ENCODE measurements at regions not wholly inside any gene's neighbourhood (a gene's known extent, or its start where the extent isn't known, plus 50 kb on each side); places are given as distances from the start of the nearest gene placed in this dataset.
A peak's percentile ranks its signal among the peaks of the same experiment; 100 is the strongest.
"Not testable (repeated sequence)": the region's sequence is repeated elsewhere in the genome, so short reads cannot be mapped to it uniquely, and the experiment has no call there.

- DNase-seq (ENCODE audit: low read depth); H3K4me3 ChIP-seq (ENCODE audit: control insufficient read depth, low read depth, low read length): not testable (repeated sequence)
Observed at GRCh38 chrX:76774912-76775311, 347.4 kb downstream of the MAGEE1 start.

- no peak for DNase-seq (ENCODE audit: low read depth)
- no peak overlapping the region for H3K4me3 ChIP-seq (ENCODE audit: control insufficient read depth, low read depth, low read length)
- no peak for TF ChIP-seq CTCF (conservative IDR thresholded peaks at IDR 0.05; ENCODE audit: control insufficient read depth, insufficient read depth, low read depth, low read length)
Observed at GRCh38 chrX:76796311-76796710, 368.8 kb downstream of the MAGEE1 start.

GRCh38 chrX:76802708-76803107 is 375.2 kb downstream of the MAGEE1 start:
- DNase-seq (ENCODE audit: low read depth): peak; percentile 5
- H3K4me3 ChIP-seq (ENCODE audit: control insufficient read depth, low read depth, low read length): no peak overlapping the region
- TF ChIP-seq CTCF (conservative IDR thresholded peaks at IDR 0.05; ENCODE audit: control insufficient read depth, insufficient read depth, low read depth, low read length): no peak

- no peak overlapping the region for H3K4me3 ChIP-seq (ENCODE audit: control insufficient read depth, low read depth, low read length)
- DNase-seq (ENCODE audit: low read depth): no peak
- no peak for TF ChIP-seq CTCF (conservative IDR thresholded peaks at IDR 0.05; ENCODE audit: control insufficient read depth, insufficient read depth, low read depth, low read length)
Observed at GRCh38 chrX:76815754-76816153, 388.2 kb downstream of the MAGEE1 start.

GRCh38 chrX:76817279-76817678 is 389.8 kb downstream of the MAGEE1 start:
- H3K4me3 ChIP-seq (ENCODE audit: control insufficient read depth, low read depth, low read length); DNase-seq (ENCODE audit: low read depth): not testable (repeated sequence)

- TF ChIP-seq CTCF (conservative IDR thresholded peaks at IDR 0.05; ENCODE audit: control insufficient read depth, insufficient read depth, low read depth, low read length): no peak
- DNase-seq (ENCODE audit: low read depth): no peak
- no peak overlapping the region for H3K4me3 ChIP-seq (ENCODE audit: control insufficient read depth, low read depth, low read length)
Observed at GRCh38 chrX:76821276-76821675, 393.8 kb downstream of the MAGEE1 start.

- H3K4me3 ChIP-seq (ENCODE audit: control insufficient read depth, low read depth, low read length): no peak overlapping the region
- DNase-seq (ENCODE audit: low read depth): no peak
- TF ChIP-seq CTCF (conservative IDR thresholded peaks at IDR 0.05; ENCODE audit: control insufficient read depth, insufficient read depth, low read depth, low read length): no peak
Observed at GRCh38 chrX:76827672-76828071, 400.2 kb downstream of the MAGEE1 start.

GRCh38 chrX:76840902-76841301 is 413.4 kb downstream of the MAGEE1 start:
- H3K4me3 ChIP-seq (ENCODE audit: control insufficient read depth, low read depth, low read length); DNase-seq (ENCODE audit: low read depth): not testable (repeated sequence)

GRCh38 chrX:76850851-76851250 is 423.3 kb downstream of the MAGEE1 start:
- no peak overlapping the region for H3K4me3 ChIP-seq (ENCODE audit: control insufficient read depth, low read depth, low read length)
- DNase-seq (ENCODE audit: low read depth): no peak
- TF ChIP-seq CTCF (conservative IDR thresholded peaks at IDR 0.05; ENCODE audit: control insufficient read depth, insufficient read depth, low read depth, low read length): peak; percentile 1

Data from fibroblast of mammary gland (primary cell).